ENCODE measurements at regions not wholly inside any gene's neighbourhood (a gene's known extent, or its start where the extent isn't known, plus 50 kb on each side); places are given as distances from the start of the nearest gene placed in this dataset.

GRCh38 chr1:37284053-37284452 is 190.3 kb upstream of the ZC3H12A start:
- DNase-seq = no peak

GRCh38 chr1:37286881-37287280 is 187.5 kb upstream of the ZC3H12A start:
- no peak for DNase-seq

GRCh38 chr1:37288900-37289299 is 185.5 kb upstream of the ZC3H12A start:
- DNase-seq = no peak

GRCh38 chr1:37290718-37291117 is 183.7 kb upstream of the ZC3H12A start:
- DNase-seq = no peak

GRCh38 chr1:37292789-37293188 is 181.6 kb upstream of the ZC3H12A start:
- no peak for DNase-seq

- no peak for DNase-seq
Measured at GRCh38 chr1:37294096-37294495, 180.3 kb upstream of the ZC3H12A start.

- DNase-seq = no peak
Measured at GRCh38 chr1:37294529-37294928, 179.9 kb upstream of the ZC3H12A start.

- no peak for DNase-seq
Measured at GRCh38 chr1:37298769-37299168, 175.6 kb upstream of the ZC3H12A start.

GRCh38 chr1:37299216-37299615 is 175.2 kb upstream of the ZC3H12A start:
- DNase-seq = no peak

- DNase-seq = no peak
Measured at GRCh38 chr1:37303884-37304574, 170.4 kb upstream of the ZC3H12A start.

- DNase-seq = no peak
Measured at GRCh38 chr1:37305108-37305507, 169.3 kb upstream of the ZC3H12A start.

- DNase-seq = no peak
Measured at GRCh38 chr1:37305841-37306240, 168.5 kb upstream of the ZC3H12A start.

- no peak for DNase-seq
Measured at GRCh38 chr1:37306461-37306860, 167.9 kb upstream of the ZC3H12A start.

- no peak for DNase-seq
Measured at GRCh38 chr1:37306871-37307270, 167.5 kb upstream of the ZC3H12A start.

- no peak for DNase-seq
Measured at GRCh38 chr1:37308031-37308960, 166.1 kb upstream of the ZC3H12A start.

GRCh38 chr1:37309574-37309973 is 164.8 kb upstream of the ZC3H12A start:
- no peak for DNase-seq

GRCh38 chr1:37310064-37310463 is 164.3 kb upstream of the ZC3H12A start:
- no peak for DNase-seq

GRCh38 chr1:37315371-37315846 is 159.0 kb upstream of the ZC3H12A start:
- no peak for DNase-seq

- no peak for DNase-seq
Measured at GRCh38 chr1:37317870-37318467, 156.4 kb upstream of the ZC3H12A start.

- no peak for DNase-seq
Measured at GRCh38 chr1:37318490-37318889, 155.9 kb upstream of the ZC3H12A start.

- no peak for DNase-seq
Measured at GRCh38 chr1:37319284-37319683, 155.1 kb upstream of the ZC3H12A start.

GRCh38 chr1:37323486-37324377 is 150.6 kb upstream of the ZC3H12A start:
- DNase-seq = peak in 1 of 2 donors; percentile 5

GRCh38 chr1:37325010-37325409 is 149.4 kb upstream of the ZC3H12A start:
- DNase-seq = no peak
